NCI-H1105 treated with DMSO at 0.1 percent for 48 hours (cell line): ENCODE measurements at regions not wholly inside any gene's neighbourhood (a gene's known extent, or its start where the extent isn't known, plus 50 kb on each side); places are given as distances from the start of the nearest gene placed in this dataset.

Experiments used
- DNase-seq: peaks from one replicate; lab custom pipeline; 2025; lab: John Stamatoyannopoulos, UW

- DNase-seq: no peak
Observed at GRCh38 chr12:66964629-66965028, 285.8 kb upstream of the GRIP1 start.

GRCh38 chr12:66965621-66966020 lies 286.7 kb upstream of the GRIP1 start:
- no peak for DNase-seq

GRCh38 chr12:66971816-66972215 lies 292.9 kb upstream of the GRIP1 start:
- no peak for DNase-seq

GRCh38 chr12:66976526-66976925 lies 292.6 kb upstream of the CAND1 start:
- no peak for DNase-seq

GRCh38 chr12:66978802-66979201 lies 290.4 kb upstream of the CAND1 start:
- no peak for DNase-seq

- DNase-seq: no peak
Observed at GRCh38 chr12:66979251-66979650, 289.9 kb upstream of the CAND1 start.

GRCh38 chr12:66984077-66984476 lies 285.1 kb upstream of the CAND1 start:
- DNase-seq: no peak

- peak; percentile 27 for DNase-seq
Observed at GRCh38 chr12:66984962-66985361, 284.2 kb upstream of the CAND1 start.

- DNase-seq: no peak
Observed at GRCh38 chr12:66999141-66999540, 270.0 kb upstream of the CAND1 start.

- no peak for DNase-seq
Observed at GRCh38 chr12:67001251-67001650, 267.9 kb upstream of the CAND1 start.

GRCh38 chr12:67002720-67003119 lies 266.4 kb upstream of the CAND1 start:
- peak; percentile 49 for DNase-seq

GRCh38 chr12:67006610-67007009 lies 262.5 kb upstream of the CAND1 start:
- no peak for DNase-seq

- DNase-seq: no peak
Observed at GRCh38 chr12:67014642-67015041, 254.5 kb upstream of the CAND1 start.

- DNase-seq: no peak
Observed at GRCh38 chr12:67018105-67018504, 251.1 kb upstream of the CAND1 start.

GRCh38 chr12:67019070-67019469 lies 250.1 kb upstream of the CAND1 start:
- no peak for DNase-seq

- peak; percentile 36 for DNase-seq
Observed at GRCh38 chr12:67025543-67026114, 243.5 kb upstream of the CAND1 start.

GRCh38 chr12:67026487-67027246 lies 242.5 kb upstream of the CAND1 start:
- DNase-seq: no peak

- no peak for DNase-seq
Observed at GRCh38 chr12:67028529-67028928, 240.6 kb upstream of the CAND1 start.

- no peak for DNase-seq
Observed at GRCh38 chr12:67034110-67034879, 234.9 kb upstream of the CAND1 start.

GRCh38 chr12:67035121-67035520 lies 234.0 kb upstream of the CAND1 start:
- DNase-seq: no peak

- DNase-seq: no peak
Observed at GRCh38 chr12:67038486-67038885, 230.7 kb upstream of the CAND1 start.

GRCh38 chr12:67039995-67040860 lies 228.9 kb upstream of the CAND1 start:
- DNase-seq: no peak
